GM12874 (cell line): ENCODE measurements at regions not wholly inside any gene's neighbourhood (a gene's known extent, or its start where the extent isn't known, plus 50 kb on each side); places are given as distances from the start of the nearest gene placed in this dataset.

Source experiments
- TF ChIP-seq, protein P1 (sequence below): IDR thresholded peaks from 2 replicates; pipeline ENCODE4 v1.5.1; 2011; ENCODE audit warnings: low read depth, mild to moderate bottlenecking, control low read depth, low read length, moderate library complexity; ENCODE audit not compliant: insufficient read depth

DNA sequence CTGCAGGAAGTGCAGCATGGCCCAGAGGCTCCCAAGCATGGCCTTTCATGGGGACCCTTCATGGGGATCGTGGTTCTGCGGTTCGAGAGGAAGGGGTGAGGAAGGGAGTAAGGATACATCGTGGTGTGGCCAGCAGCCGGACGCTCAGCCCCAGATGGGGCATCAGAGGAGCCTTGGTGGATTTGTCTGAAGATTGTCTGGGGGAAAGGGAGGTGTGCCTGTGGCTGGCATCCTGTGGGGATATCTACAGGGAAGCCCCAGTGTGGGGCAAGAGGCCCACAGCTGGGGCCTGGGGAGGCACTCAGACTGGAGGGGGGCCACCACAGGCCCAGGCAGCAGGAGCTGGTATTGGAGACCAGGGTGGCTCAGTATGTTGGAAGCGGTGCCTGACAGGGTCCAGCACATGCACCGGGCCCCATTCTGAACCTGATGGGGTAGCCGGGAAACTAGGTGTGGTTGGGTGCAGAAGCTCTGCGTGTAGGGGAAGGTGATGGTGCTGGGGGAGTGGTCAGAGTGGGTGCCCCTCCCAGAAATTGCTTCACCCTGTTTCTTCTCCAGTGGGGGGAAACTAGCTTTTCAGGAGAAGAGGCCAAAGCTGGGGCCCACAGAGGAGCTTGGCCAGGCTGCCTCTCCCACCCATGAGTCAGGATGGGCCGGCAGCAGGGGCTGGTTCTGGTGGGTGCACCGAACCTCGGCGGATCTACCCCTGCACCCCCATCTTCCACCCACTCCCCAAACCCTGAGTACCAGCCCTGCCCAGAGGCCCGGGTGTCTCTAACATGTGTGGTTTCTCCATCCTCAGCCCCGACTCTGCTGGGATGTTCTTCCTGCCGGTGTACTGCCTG lies 274.4 kb upstream of the HDAC4 start:
- TF ChIP-seq, protein P1, sequence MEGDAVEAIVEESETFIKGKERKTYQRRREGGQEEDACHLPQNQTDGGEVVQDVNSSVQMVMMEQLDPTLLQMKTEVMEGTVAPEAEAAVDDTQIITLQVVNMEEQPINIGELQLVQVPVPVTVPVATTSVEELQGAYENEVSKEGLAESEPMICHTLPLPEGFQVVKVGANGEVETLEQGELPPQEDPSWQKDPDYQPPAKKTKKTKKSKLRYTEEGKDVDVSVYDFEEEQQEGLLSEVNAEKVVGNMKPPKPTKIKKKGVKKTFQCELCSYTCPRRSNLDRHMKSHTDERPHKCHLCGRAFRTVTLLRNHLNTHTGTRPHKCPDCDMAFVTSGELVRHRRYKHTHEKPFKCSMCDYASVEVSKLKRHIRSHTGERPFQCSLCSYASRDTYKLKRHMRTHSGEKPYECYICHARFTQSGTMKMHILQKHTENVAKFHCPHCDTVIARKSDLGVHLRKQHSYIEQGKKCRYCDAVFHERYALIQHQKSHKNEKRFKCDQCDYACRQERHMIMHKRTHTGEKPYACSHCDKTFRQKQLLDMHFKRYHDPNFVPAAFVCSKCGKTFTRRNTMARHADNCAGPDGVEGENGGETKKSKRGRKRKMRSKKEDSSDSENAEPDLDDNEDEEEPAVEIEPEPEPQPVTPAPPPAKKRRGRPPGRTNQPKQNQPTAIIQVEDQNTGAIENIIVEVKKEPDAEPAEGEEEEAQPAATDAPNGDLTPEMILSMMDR = no peak

GRCh38 chr2:239674101-239674980 lies 273.5 kb upstream of the HDAC4 start:
- TF ChIP-seq, protein P1 = no peak

DNA sequence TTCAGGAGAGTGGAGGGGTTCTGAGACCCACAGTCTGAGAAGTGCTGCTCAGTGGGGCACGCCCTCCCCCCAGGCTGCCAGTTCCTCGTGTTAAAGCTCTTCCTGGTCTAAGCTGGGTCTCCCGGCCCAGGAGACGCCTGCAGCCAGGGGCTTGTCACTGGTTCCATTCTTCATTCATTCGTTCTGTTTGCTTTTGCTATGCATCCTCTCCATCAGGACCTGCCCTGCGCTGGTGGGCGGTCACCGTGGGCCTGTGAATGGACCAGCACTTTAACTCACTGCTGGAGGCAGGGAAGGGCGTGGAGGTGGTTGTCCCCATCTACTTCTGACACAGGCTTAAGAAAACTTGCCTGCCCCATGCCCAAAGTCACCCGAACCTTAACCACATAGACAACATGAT lies 272.8 kb upstream of the HDAC4 start:
- TF ChIP-seq, protein P1 = no peak

DNA sequence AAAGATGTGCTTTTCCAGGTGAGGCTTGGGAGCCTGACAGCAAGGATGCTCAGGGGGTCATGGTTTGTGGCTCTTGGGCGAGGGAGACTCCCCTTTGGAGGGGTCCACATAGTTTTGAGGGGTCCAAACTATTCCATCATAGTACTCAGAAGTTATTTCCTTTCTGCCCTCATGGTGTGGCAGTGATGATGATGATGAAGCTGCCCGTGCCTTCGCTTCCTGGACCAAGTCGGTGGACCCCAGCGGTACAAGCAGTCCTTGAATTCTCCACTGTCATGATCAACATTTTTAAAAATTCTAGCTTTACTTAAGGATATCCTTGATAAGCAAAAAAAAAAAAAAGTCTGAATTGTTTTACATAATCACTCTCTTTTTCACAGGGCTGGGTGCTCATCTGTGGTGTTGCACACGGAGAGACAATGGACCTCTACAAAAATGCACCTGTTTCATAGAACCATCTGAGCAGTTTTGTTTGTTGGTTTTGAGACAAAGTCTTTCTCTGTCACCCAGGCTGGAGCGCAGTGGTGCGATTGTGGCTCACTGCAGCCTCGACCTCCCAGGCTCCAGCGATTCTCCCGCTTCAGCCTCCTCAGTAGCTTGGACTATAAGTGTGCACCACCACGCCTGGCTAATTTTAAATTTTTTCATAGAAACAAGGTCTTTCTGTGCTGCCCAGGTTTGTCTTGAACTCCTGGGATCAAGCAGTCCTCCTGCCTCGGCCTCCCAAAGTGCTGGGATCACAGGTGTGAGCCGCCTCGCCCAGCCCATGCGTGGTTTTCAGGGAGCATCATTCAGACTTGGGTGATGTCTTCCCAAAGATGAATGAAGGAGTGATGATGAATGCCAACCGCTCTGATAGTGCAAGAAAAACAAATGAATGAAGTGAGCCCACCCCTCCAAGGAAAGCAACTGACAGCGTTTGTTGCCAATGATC lies 271.4 kb upstream of the HDAC4 start:
- TF ChIP-seq, protein P1 = no peak

- TF ChIP-seq, protein P1 = no peak
Measured at GRCh38 chr2:239671471-239671870, 270.7 kb upstream of the HDAC4 start.

GRCh38 chr2:239670463-239671120 lies 269.8 kb upstream of the HDAC4 start:
- TF ChIP-seq, protein P1 = no peak
